IMR-90 (cell line): ENCODE measurements at regions not wholly inside any gene's neighbourhood (a gene's known extent, or its start where the extent isn't known, plus 50 kb on each side); places are given as distances from the start of the nearest gene placed in this dataset.
A peak's percentile ranks its signal among the peaks of the same experiment; 100 is the strongest.

Experiments used
- ATAC-seq: fragments of 200-7000 bp; cut with Tn5 transposase; 2 replicates; pipeline ENCODE4 v1.9.1; 2020; ENCODE audit warnings: low read depth, mild to moderate bottlenecking, moderate library complexity
- BruUV-seq: library from RNA; stranded (reverse); fragments of 400-500 nt; replicated peaks from 2 replicates; lab custom pipeline; 2021; lab: Mats Ljungman, UMichigan
- CTCF ChIA-PET: fragments of 300-600 bp; formaldehyde crosslinking; extraction: SDS; loops from one replicate; lab custom pipeline; 2021; ENCODE audit warnings: antibody characterized with exemption; lab: Yijun Ruan, JAX
- POLR2A ChIA-PET: fragments of 300-600 bp; sonication (Branson Sonifier 250); formaldehyde crosslinking; loops from one replicate; lab custom pipeline; 2022; ENCODE audit warnings: antibody characterized with exemption; ENCODE audit not compliant: unreplicated experiment; lab: Charles Lee
- DNase-seq: peaks from one replicate; pipeline ENCODE4 v3.0.0; 2013
- H2AFZ ChIP-seq: replicated peaks from 2 replicates; pipeline ENCODE3; 2013; ENCODE audit warnings: low read length, mild to moderate bottlenecking; ENCODE audit not compliant: poor library complexity
- H2AK5ac ChIP-seq: 2 replicates; pipeline ENCODE4 v1.6.1; 2013; ENCODE audit warnings: low read depth, low read length, inconsistent platforms
- H2AK9ac ChIP-seq: replicated peaks from 2 replicates; pipeline ENCODE3; 2013; ENCODE audit warnings: mild to moderate bottlenecking, low read depth, low read length, moderate library complexity; ENCODE audit not compliant: poor library complexity
- H2BK120ac ChIP-seq: 2 replicates; pipeline ENCODE4 v1.6.1; 2013; ENCODE audit warnings: low read depth, low read length, inconsistent platforms
- H2BK15ac ChIP-seq: 3 replicates; pipeline ENCODE4 v1.6.1; 2013; ENCODE audit warnings: low read depth, low read length, inconsistent platforms
- H2BK20ac ChIP-seq: 2 replicates; pipeline ENCODE4 v1.6.1; 2013; ENCODE audit warnings: low read depth, mild to moderate bottlenecking, inconsistent platforms, low read length, moderate library complexity
- H2BK5ac ChIP-seq: 2 replicates; pipeline ENCODE4 v1.6.1; 2013; ENCODE audit warnings: mild to moderate bottlenecking, low read depth, low read length, inconsistent platforms; ENCODE audit not compliant: poor library complexity, severe bottlenecking
- H3K14ac ChIP-seq: replicated peaks from 2 replicates; pipeline ENCODE4 v1.6.1; 2013; ENCODE audit warnings: low read depth, low read length, inconsistent platforms
- H3K18ac ChIP-seq: 2 replicates; pipeline ENCODE4 v1.6.1; 2013; ENCODE audit warnings: low read depth, low read length, control low read depth
- H3K23ac ChIP-seq: 2 replicates; pipeline ENCODE4 v1.6.1; 2013; ENCODE audit warnings: low read depth, low read length, inconsistent platforms
- H3K27ac ChIP-seq: 2 replicates; pipeline ENCODE4 v1.5.1; 2013; ENCODE audit warnings: mild to moderate bottlenecking, control low read depth, low read length; ENCODE audit not compliant: insufficient read depth
- H3K27me3 ChIP-seq: 2 replicates; pipeline ENCODE4 v1.6.1; 2013; ENCODE audit warnings: low read length; ENCODE audit not compliant: control insufficient read depth, insufficient read depth
- H3K36me3 ChIP-seq: 2 replicates; pipeline ENCODE4 v1.6.1; 2013; ENCODE audit warnings: low read length, mixed read lengths; ENCODE audit not compliant: control insufficient read depth, insufficient read depth
- H3K4ac ChIP-seq: 2 replicates; pipeline ENCODE4 v1.6.1; 2013; ENCODE audit warnings: low read depth, low read length, inconsistent platforms
- H3K4me1 ChIP-seq: 2 replicates; pipeline ENCODE4 v1.6.1; 2013; ENCODE audit warnings: low read length, mixed read lengths; ENCODE audit not compliant: control insufficient read depth, insufficient read depth
- H3K4me2 ChIP-seq: 2 replicates; pipeline ENCODE4 v1.6.1; 2013; ENCODE audit warnings: low read depth, mild to moderate bottlenecking, control low read depth, low read length, moderate library complexity
- H3K4me3 ChIP-seq: 2 replicates; pipeline ENCODE4 v1.5.1; 2013; ENCODE audit warnings: low read depth, mild to moderate bottlenecking, control low read depth, low read length, moderate library complexity; ENCODE audit not compliant: insufficient read depth
- H3K56ac ChIP-seq: 2 replicates; pipeline ENCODE4 v1.6.1; 2013; ENCODE audit warnings: low read length, inconsistent platforms; ENCODE audit not compliant: insufficient read depth; ENCODE audit errors: extremely low read depth
- H3K79me1 ChIP-seq, 2 experiments: 2 replicates each; pipeline ENCODE4 v1.6.1; 2013; ENCODE audit warnings: low read length in 2 of 2, inconsistent platforms in 1 of 2, low read depth in 1 of 2
- H3K9ac ChIP-seq: 2 replicates; pipeline ENCODE4 v1.6.1; 2013; ENCODE audit warnings: low read depth, low read length, control low read depth
- H3K9me1 ChIP-seq: 2 replicates; pipeline ENCODE4 v1.6.1; 2013; ENCODE audit warnings: low read length, inconsistent platforms; ENCODE audit not compliant: insufficient read depth
- H3K9me3 ChIP-seq: 2 replicates; pipeline ENCODE4 v1.6.1; 2013; ENCODE audit warnings: low read length; ENCODE audit not compliant: control insufficient read depth, insufficient read depth
- H4K20me1 ChIP-seq: 2 replicates; pipeline ENCODE4 v1.6.1; 2013; ENCODE audit warnings: low read length, inconsistent platforms; ENCODE audit not compliant: insufficient read depth
- H4K5ac ChIP-seq: 2 replicates; pipeline ENCODE4 v1.6.1; 2013; ENCODE audit warnings: mild to moderate bottlenecking, low read depth, low read length, control low read depth
- H4K8ac ChIP-seq, 2 experiments: 2 replicates each; pipeline ENCODE4 v1.6.1; 2013; ENCODE audit warnings: low read depth in 2 of 2, low read length in 2 of 2, control low read depth in 1 of 2, inconsistent platforms in 1 of 2
- H4K91ac ChIP-seq: 2 replicates; pipeline ENCODE4 v1.6.1; 2013; ENCODE audit warnings: low read depth, low read length, inconsistent platforms; ENCODE audit not compliant: insufficient read depth
- CEBPB ChIP-seq: IDR thresholded peaks from 2 replicates; pipeline ENCODE4 v1.6.1; 2012; ENCODE audit warnings: low read depth, low read length, improper control_type of control experiment
- CTCF ChIP-seq: conservative IDR thresholded peaks from 2 replicates; pipeline ENCODE4 v1.5.1; 2012; ENCODE audit warnings: mild to moderate bottlenecking, low read depth, low read length, improper control_type of control experiment
- ELK1 ChIP-seq: fragments of 150-350 bp; IDR thresholded peaks from 2 replicates; pipeline ENCODE4 v1.6.1; 2016; ENCODE audit warnings: low read depth, mild to moderate bottlenecking, low read length, moderate library complexity, borderline replicate concordance
- FOS ChIP-seq: fragments of 150-350 bp; IDR thresholded peaks from 2 replicates; pipeline ENCODE4 v1.6.1; 2016; ENCODE audit warnings: low read depth, low read length
- MAFK ChIP-seq: IDR thresholded peaks from 2 replicates; pipeline ENCODE4 v1.6.1; 2012; ENCODE audit warnings: low read depth, low read length, improper control_type of control experiment
- MXI1 ChIP-seq: IDR thresholded peaks from 2 replicates; pipeline ENCODE4 v1.6.1; 2012; ENCODE audit warnings: low read depth, mild to moderate bottlenecking, low read length, moderate library complexity, borderline replicate concordance
- NFE2L2 ChIP-seq: fragments of 150-350 bp; IDR thresholded peaks from 2 replicates; pipeline ENCODE4 v1.6.1; 2016; ENCODE audit warnings: low read depth, mild to moderate bottlenecking, low read length
- RAD21 ChIP-seq: IDR thresholded peaks from 2 replicates; pipeline ENCODE4 v1.6.1; 2012; ENCODE audit warnings: low read length, improper control_type of control experiment
- RFX5 ChIP-seq: IDR thresholded peaks from 2 replicates; pipeline ENCODE4 v1.8.0; 2012; ENCODE audit warnings: low read depth, mild to moderate bottlenecking, low read length, moderate library complexity
- SMC3 ChIP-seq: fragments of 150-350 bp; IDR thresholded peaks from 2 replicates; pipeline ENCODE4 v1.6.1; 2016; ENCODE audit warnings: low read depth, mild to moderate bottlenecking, antibody characterized with exemption, low read length, moderate library complexity
- USF2 ChIP-seq: fragments of 150-350 bp; IDR thresholded peaks from 2 replicates; pipeline ENCODE4 v1.6.1; 2017; ENCODE audit warnings: mild to moderate bottlenecking, antibody characterized with exemption, low read length, low read depth
- WGBS, 2 experiments: methylation state at CpG; one replicate each; pipeline versions ENCODE4 v1.1.5 to v1.1.7; 2013; ENCODE audit warnings: missing lambda C conversion rate in 2 of 2; ENCODE audit not compliant: insufficient read length in 1 of 2; ENCODE audit errors: extremely low coverage in 2 of 2; 5-methylcytosine and 5-hydroxymethylcytosine counted together
- dilution Hi-C: fragments of 300-500 bp; cut with HindIII; formaldehyde crosslinking; loops from one replicate; pipeline ENCODE4 v1.14.3; 2018; ENCODE audit warnings: low sequenced_read_pairs; ENCODE audit not compliant: unreplicated experiment
- in situ Hi-C: fragments of 300-500 bp; cut with MboI; formaldehyde crosslinking; loops from 3 replicates; pipeline ENCODE4 v1.14.3; 2019; ENCODE audit warnings: low sequenced_read_pairs, inconsistent platforms, mixed read lengths
- intact Hi-C: fragments of 100-400 bp; cut with micrococcal nuclease; formaldehyde crosslinking; loops from 2 replicates; pipeline ENCODE4 v1.10.0; 2022

GRCh38 chr11:33976495-33977199 lies 74.9 kb upstream of the CAPRIN1 start:
- Histone ChIP-seq H3K9me1 (no peaks in the 10 kb centered on the region), H3K4me2 (no peak overlapping the region), H4K20me1 (no peaks in the 10 kb centered on the region), H3K4me1 (no peaks in the 10 kb centered on the region; the same call in 1 of the 2 replicates), H3K4me3 (no peak overlapping the region), H3K79me1 (no peaks in the 10 kb centered on the region), H2BK15ac (no peak overlapping the region), H3K23ac (no peak overlapping the region), H3K27me3 (peaks cover 26% of the 10 kb centered on the region), H2BK5ac (no peak overlapping the region), H2AFZ (no peak overlapping the region), H4K5ac (no peak overlapping the region), H3K4ac (no peak overlapping the region), H3K27ac (no peak overlapping the region), H3K14ac (no peak overlapping the region), H3K9ac (no peak overlapping the region), H3K36me3 (no peaks in the 10 kb centered on the region), H2BK120ac (no peak overlapping the region), H3K56ac (no peak overlapping the region), H2BK20ac (no peak overlapping the region), H2AK9ac (no peak overlapping the region), H2AK5ac (no peak overlapping the region), H3K9me3 (no peaks in the 10 kb centered on the region), H3K18ac (no peak overlapping the region), H4K91ac (no peak overlapping the region), H4K8ac (no peak overlapping the region)
- dilution Hi-C loops = no loop called here
- in situ Hi-C loops = no loop called here
- peak; percentile 1 for DNase-seq
- TF ChIP-seq SMC3 (no peak), ELK1 (no peak), MXI1 (no peak), USF2 (no peak), RAD21 (no peak), RFX5 (no peak), CTCF (no peak), NFE2L2 (no peak), FOS (no peak), MAFK (no peak), CEBPB (no peak)
- POLR2A ChIA-PET = no interaction called here
- peak; percentile 56; the same call in 1 of the 2 replicates for ATAC-seq
- CTCF ChIA-PET = interaction anchor here (0.8 to 2.8 kb wide), 2 partner anchors 11 to 20 kb away, joined by 3 to 12 read pairs; no protein-coding TSS in a partner anchor
- BruUV-seq = no TSS peak
- no CpG with 5 or more reads among the region's 7 CpGs for WGBS, 2 experiments
- intact Hi-C loops = no loop called here
